ENCODE measurements at regions not wholly inside any gene's neighbourhood (a gene's known extent, or its start where the extent isn't known, plus 50 kb on each side); places are given as distances from the start of the nearest gene placed in this dataset.
"Not testable (repeated sequence)": the region's sequence is repeated elsewhere in the genome, so short reads cannot be mapped to it uniquely, and the experiment has no call there.

- ATAC-seq: no peak
Observed at GRCh38 chr13:83730674-83731073, 151.6 kb downstream of the SLITRK1 start.

DNA sequence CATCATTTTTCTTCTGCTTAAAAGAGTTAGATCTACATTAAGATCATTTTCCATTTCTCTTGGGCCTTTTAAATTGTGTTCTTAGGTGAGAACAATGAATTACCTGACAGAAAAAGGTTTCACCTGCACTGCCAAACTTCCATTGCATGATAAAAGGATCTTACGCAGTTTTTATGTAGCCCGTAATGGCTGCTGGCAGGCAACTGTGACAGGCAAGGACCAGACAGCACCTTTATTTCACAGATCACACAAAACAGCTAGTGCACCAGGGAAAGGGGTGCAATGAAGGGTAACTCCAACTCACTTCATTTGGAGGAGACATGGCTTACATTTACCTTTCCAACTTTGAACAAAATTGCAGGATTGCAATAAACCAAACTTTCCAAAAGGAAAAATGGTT is 159.8 kb downstream of the SLITRK1 start:
- ATAC-seq (no peak), DNase-seq (no peak)

More at GRCh38 chr13:83730674-83731073, 151.6 kb downstream of the SLITRK1 start:
- DNase-seq: no peak

- DNase-seq: no peak
Observed at GRCh38 chr13:83716121-83716520, 166.2 kb downstream of the SLITRK1 start.

DNA sequence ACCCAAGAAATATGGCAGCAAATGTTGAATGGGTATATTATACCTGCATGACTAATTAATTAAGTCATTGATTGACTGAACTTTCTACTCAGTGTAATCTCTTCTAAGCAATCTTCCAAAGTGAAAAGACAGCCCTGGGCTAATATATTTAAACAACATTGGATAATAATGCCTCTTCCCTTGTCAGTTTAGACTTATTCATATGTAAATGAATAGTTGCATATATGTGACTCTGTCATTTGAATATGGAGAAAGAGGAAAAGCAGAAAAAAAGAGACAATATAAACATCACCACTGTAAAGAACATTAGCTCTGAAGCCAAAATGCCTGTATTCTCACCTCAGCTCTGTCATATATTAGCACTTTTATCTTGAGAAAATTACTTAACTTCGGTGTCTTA is 168.0 kb downstream of the SLITRK1 start:
- DNase-seq: no peak
- ATAC-seq: no peak

More at GRCh38 chr13:83716121-83716520, 166.2 kb downstream of the SLITRK1 start:
- no peak for ATAC-seq

DNA sequence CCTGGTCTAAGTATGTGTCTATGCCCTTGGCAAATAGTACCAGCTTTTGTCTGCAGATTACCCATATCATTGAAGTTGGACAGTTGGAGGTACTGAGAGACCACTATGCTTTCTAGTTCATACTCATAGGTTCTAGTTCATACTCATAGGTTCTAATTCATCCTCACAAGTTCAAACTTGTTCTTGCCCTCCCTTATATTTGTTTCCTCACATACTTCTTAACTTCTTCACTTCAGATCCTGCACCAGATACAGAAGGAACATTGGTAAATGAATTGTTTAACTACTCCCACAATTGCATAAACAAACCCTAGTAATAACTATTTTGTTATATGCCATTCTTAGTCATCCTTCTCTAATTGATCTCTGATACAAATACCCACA is 172.2 kb downstream of the SLITRK1 start:
- DNase-seq (no peak), ATAC-seq (no peak)

DNA sequence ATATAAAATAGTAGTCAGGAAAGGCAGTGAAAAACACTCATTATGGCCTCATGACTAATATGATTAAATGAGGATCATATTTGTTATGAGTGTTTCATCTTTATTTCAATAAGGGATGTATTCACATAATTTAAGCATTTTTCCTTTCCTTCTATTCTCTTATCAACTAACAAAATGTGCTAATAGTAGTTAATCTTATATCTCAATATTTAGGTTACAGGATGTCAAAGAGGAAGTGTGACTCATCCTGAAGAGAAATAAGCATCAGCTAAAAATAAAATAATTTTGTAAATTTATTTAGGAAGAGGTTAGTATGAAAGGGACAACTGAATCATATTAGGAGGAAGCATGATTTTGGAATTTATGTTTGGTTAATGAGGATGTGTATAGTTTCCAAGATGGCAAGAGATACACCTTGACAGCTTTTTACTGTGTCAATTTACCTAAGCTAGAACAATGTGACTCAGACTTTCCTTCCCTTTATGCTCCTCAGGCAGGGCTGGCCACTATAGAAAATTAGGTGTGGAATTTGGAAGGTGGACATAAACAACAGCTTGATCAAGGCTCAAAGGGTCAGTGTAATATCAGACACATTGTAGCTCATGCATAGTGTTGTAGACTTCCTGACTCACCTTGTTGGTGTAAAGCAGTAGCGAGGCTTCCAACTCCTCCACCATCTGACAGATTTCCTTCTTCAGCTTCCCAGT is 172.7 kb downstream of the SLITRK1 start:
- no peak for DNase-seq
- ATAC-seq: no peak

- DNase-seq (no peak), ATAC-seq (no peak)
Observed at GRCh38 chr13:83702021-83702420, 180.3 kb downstream of the SLITRK1 start.

GRCh38 chr13:83692800-83693199 is 189.5 kb downstream of the SLITRK1 start:
- DNase-seq (no peak), ATAC-seq (no peak)

- DNase-seq (no peak), ATAC-seq (no peak)
Observed at GRCh38 chr13:83691966-83692365, 190.3 kb downstream of the SLITRK1 start.

- DNase-seq: no peak
- ATAC-seq: no peak
Observed at GRCh38 chr13:83681547-83681946, 200.7 kb downstream of the SLITRK1 start.

DNA sequence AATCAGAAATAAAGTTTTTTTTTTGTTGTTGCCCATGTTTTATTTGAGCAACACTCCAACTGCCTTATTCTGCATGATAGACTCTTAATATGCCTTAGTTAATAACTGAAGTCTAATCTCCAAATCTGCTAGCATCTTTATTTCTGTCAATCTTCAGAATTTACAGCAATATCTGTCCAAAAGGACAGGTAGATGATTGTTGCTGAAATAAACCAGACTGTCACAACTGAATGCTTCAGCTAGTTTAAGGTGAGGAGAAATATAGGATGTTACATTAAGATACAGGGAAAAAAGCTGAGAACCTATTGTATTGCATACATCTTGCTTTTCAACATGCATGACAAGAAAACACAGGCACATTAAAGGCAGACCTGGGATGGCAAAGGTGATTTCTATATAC is 204.3 kb downstream of the SLITRK1 start:
- DNase-seq (no peak), ATAC-seq (no peak)

GRCh38 chr13:83672612-83673011 is 209.7 kb downstream of the SLITRK1 start:
- ATAC-seq (no peak), DNase-seq (no peak)

GRCh38 chr13:83667606-83668005 is 214.7 kb downstream of the SLITRK1 start:
- DNase-seq (no peak), ATAC-seq (no peak)

- DNase-seq (no peak), ATAC-seq (no peak)
Observed at GRCh38 chr13:83666141-83666540, 216.1 kb downstream of the SLITRK1 start.

DNA sequence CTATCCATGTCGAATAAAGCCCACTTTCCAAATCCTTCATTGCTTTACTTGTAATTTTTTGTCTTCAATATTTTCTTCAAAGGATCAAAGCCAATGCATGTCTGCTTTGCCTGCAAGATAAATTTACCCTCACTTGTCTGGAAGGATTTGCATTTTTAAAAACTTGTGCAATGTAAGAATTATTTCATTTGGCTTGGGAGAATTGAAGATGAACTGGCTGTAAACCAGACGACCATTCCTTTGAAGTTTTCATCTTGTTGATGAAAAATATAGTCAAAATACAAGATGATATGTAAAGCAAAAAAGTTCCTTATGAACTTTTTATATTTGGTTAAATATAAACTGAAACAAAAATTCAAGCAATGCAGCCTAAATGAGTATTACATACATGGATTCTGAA is 225.0 kb downstream of the SLITRK1 start:
- no peak for ATAC-seq
- no peak for DNase-seq

DNA sequence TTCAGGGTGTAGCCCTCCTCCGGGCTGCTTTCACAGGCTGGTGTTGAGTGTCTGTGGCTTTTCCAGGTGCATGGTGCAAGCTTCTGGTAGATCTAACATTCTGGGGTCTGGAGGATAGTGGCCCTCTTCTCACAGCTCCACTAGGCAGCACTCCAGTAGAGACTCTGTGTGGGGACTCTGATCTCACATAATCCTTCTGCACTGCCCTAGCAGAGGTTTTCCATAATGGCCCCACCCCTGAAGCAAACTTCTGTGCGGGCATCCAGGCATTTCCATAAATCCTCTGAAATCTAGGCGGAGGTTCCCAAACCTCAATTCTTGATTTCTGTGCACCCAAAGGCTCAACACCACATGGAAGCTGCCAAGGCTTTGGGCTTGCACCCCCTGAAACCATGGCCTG is 239.7 kb downstream of the SLITRK1 start:
- DNase-seq, ATAC-seq: not testable (repeated sequence)

DNA sequence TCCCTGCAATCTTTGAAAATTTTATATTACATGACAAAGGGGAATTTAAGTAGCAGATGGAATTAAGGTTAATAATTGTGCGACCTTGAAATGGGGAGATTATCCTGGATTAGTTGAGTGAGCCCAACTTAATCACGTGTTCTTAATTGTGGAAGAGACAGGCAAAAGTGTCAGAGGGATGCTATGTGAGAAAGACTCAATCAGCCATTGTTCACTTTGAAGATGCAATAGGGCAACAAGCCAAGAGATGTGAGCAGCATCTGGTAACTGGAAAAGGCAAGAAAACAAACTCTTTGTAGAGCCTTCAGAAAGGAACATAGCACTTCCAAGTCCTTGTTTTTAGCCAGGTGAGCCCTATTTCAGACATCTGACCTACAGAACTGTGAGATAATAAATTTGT is 247.7 kb downstream of the SLITRK1 start:
- ATAC-seq (no peak), DNase-seq (no peak)

DNA sequence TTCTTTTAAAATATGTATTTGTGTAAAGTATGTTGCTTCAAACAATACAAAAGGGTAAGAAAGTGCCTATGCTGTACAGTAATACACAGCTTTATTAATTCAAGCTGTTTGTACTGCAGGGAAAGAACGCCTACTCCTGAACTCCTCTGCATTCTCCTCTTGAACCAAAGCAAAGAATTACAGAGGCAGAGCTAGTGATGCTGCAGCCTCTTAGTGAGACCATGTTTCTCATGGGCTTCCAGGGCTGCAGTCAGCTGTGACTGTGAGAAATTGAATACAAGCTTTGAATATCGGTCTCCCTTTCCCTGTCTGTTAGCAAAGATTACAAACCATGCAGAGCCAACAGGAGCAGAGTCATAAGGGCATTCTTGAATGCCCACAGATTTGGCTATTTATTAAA is 248.5 kb downstream of the SLITRK1 start:
- DNase-seq (no peak), ATAC-seq (no peak)

- ATAC-seq: no peak
- no peak for DNase-seq
Observed at GRCh38 chr13:83622422-83622784, 259.9 kb downstream of the SLITRK1 start.

DNA sequence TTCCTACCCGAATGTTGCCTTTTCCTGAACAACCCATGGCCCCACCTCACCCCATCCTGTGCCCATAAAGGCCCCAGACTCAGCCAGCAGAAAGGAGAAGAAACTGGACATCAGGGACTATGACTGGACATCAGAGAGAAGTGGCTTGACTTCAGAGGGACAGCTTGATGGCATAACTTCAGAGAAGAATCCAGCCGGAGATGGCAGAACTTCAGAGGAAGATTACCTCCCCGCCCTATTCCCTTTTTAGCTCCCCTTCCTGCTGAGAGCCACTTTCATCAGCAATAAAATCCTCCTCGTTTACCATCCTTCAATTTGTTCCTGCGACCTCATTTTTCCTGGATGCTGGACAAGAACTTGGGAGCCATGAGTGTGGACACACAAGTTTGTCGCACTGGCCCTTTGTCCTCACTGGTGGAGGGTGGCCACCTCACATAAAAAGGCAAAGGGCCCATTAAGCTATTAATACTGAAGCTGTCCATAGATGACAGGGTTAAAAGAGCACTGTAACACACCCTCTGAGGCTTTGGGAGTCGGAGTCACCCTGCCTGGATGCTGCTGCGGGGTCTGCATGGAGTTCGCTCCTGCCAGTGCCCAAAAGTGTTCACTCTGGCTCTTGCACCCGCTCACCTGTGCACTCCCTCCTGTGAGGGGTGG is 260.4 kb downstream of the SLITRK1 start:
- no peak for ATAC-seq
- no peak for DNase-seq

DNA sequence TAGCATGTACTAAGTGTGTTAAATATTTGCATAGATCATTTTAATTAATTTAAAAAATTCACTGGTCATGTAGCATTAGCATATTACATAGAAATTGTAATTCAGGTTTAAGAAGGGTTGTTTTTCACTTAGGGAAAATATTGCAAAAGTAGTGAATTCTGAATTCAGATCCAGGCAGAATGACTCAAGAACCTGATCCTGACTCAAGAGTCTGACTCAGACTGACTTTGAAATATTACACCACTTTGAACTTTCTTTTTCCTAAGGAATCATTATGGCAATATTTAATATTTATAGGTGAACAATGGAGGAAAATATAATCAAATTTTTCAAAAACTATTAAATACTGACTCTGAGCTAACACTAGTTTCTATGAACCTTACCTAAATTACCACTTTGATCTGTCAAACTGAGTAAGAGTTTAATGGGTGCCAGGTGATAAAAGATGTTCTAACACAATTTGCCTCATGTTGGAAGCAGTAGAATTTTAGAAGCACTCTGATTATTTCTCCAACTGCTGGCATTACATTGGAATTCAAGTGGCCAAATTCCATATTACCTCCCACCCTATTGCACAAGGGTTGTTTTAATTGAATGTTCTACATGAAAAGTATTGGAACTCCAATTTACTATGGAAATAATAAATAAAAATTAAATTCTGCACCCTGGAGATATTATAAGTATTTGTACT is 261.6 kb downstream of the SLITRK1 start:
- no peak for ATAC-seq
- no peak for DNase-seq

DNA sequence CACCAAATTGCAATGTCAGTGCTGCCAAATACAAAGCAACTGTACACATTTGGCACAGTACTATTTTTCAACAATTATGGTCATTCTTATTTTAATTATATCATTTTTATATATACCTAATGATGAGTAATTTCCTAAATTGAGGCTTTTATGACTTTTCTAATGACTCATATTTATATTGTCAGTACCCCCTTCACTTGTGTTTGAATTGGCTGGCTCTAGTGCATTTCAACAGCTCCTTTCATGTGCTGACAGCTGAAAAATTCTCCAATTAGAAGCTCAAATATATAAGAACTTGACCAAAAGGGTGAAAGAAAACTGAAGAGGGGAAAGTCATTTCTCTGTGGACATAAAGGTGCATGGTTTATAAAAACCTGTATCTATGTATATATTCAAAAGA is 263.3 kb downstream of the SLITRK1 start:
- DNase-seq: no peak
- no peak for ATAC-seq

DNA sequence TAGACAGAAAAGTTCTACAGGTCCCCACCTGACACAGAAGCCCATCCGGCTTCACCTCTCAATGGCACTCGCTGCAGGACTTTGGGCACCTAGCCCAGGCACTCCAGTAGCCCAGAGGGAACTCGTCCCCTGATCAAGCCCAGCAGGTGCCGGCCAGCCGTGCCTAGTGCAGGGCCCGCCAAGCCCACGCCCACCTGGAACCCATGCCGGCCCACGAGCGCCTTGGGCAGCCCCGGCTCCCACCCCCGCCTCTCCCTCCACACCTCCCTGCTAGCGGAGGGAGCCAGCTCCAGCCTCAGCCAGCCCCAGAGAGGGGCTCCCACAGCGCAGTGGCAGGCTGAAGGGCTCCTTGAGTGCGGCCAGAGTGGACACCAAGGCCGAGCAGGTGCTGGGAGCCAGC is 268.8 kb downstream of the SLITRK1 start:
- DNase-seq: no peak

DNA sequence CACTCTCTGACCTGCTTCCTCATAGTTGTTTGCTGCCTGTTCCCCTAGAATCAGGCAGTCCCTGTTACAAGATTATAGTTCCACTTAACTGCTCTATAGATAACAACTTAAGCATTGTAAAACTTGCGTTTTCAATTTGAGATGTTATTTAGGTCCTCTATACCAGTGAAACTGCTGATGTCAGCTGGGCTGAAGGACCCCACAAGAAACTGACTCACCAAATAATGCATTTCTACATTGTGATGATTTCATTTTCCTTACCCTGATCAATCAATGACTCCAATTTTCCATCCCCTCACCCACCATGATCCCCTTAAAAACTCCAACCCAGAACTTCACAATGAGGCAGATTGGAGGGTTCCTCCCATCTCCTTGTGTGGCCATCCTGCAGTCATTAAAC is 280.7 kb downstream of the SLITRK1 start:
- ATAC-seq: no peak

More for the DNA sequence above, 268.8 kb downstream of the SLITRK1 start:
- no peak for ATAC-seq

More for the DNA sequence above, 280.7 kb downstream of the SLITRK1 start:
- DNase-seq: no peak
